Retina (tissue), 1 donor: ENCODE measurements at regions not wholly inside any gene's neighbourhood (a gene's known extent, or its start where the extent isn't known, plus 50 kb on each side); places are given as distances from the start of the nearest gene placed in this dataset.
"Not testable (repeated sequence)": the region's sequence is repeated elsewhere in the genome, so short reads cannot be mapped to it uniquely, and the experiment has no call there.

Experiments
- DNase-seq: peaks from one replicate; pipeline ENCODE4 v3.0.0-alpha.2; 2016

- no peak for DNase-seq
Observed at GRCh38 chr9:16278326-16278999, 592.0 kb downstream of the BNC2 start.

- DNase-seq: no peak
Observed at GRCh38 chr9:16281707-16282106, 588.8 kb downstream of the BNC2 start.

GRCh38 chr9:16282216-16282615, 588.3 kb downstream of the BNC2 start:
- DNase-seq: no peak

- no peak for DNase-seq
Observed at GRCh38 chr9:16282718-16283117, 587.8 kb downstream of the BNC2 start.

- no peak for DNase-seq
Observed at GRCh38 chr9:16286160-16286559, 584.3 kb downstream of the BNC2 start.

GRCh38 chr9:16289639-16290038, 580.8 kb downstream of the BNC2 start:
- DNase-seq: no peak

- DNase-seq: no peak
Observed at GRCh38 chr9:16290169-16290568, 580.3 kb downstream of the BNC2 start.

- DNase-seq: no peak
Observed at GRCh38 chr9:16291921-16292320, 578.5 kb downstream of the BNC2 start.

- no peak for DNase-seq
Observed at GRCh38 chr9:16293610-16294009, 576.9 kb downstream of the BNC2 start.

GRCh38 chr9:16294133-16294770, 576.2 kb downstream of the BNC2 start:
- no peak for DNase-seq

- DNase-seq: not testable (repeated sequence)
Observed at GRCh38 chr9:16294940-16295339, 575.5 kb downstream of the BNC2 start.

GRCh38 chr9:16299368-16299767, 571.1 kb downstream of the BNC2 start:
- not testable (repeated sequence) for DNase-seq

- DNase-seq: no peak
Observed at GRCh38 chr9:16303506-16303905, 567.0 kb downstream of the BNC2 start.

GRCh38 chr9:16304301-16304700, 566.2 kb downstream of the BNC2 start:
- no peak for DNase-seq

GRCh38 chr9:16306586-16306985, 563.9 kb downstream of the BNC2 start:
- DNase-seq: no peak

GRCh38 chr9:16307626-16308195, 562.8 kb downstream of the BNC2 start:
- no peak for DNase-seq

- no peak for DNase-seq
Observed at GRCh38 chr9:16308645-16309044, 561.8 kb downstream of the BNC2 start.

- no peak for DNase-seq
Observed at GRCh38 chr9:16309082-16309468, 561.4 kb downstream of the BNC2 start.

GRCh38 chr9:16309469-16310271, 560.8 kb downstream of the BNC2 start:
- peak; percentile 80 for DNase-seq

GRCh38 chr9:16310278-16311110, 560.0 kb downstream of the BNC2 start:
- peak; percentile 69 for DNase-seq

- no peak for DNase-seq
Observed at GRCh38 chr9:16312116-16312515, 558.4 kb downstream of the BNC2 start.

- DNase-seq: no peak
Observed at GRCh38 chr9:16312962-16313546, 557.4 kb downstream of the BNC2 start.
